CD4-positive, alpha-beta memory T cell (primary cell): ENCODE measurements at regions not wholly inside any gene's neighbourhood (a gene's known extent, or its start where the extent isn't known, plus 50 kb on each side); places are given as distances from the start of the nearest gene placed in this dataset.

Source experiments
- CTCF ChIA-PET: fragments of 350-600 bp; sonication (Branson Sonifier 250); formaldehyde crosslinking; loops from one replicate; lab custom pipeline; 2021; ENCODE audit warnings: inconsistent platforms; ENCODE audit not compliant: partially characterized antibody; lab: Charles Lee
- POLR2A ChIA-PET: fragments of 350-600 bp; sonication (Branson Sonifier 250); formaldehyde crosslinking; loops from one replicate; lab custom pipeline; 2021; ENCODE audit not compliant: partially characterized antibody; lab: Charles Lee
- DNase-seq, 5 donors: peaks; one replicate each; pipeline versions ENCODE4 v3.0.0 to v3.0.0-alpha.2; 2020 to 2022; ENCODE audit warnings: mixed read lengths in 1 of 5
- H3K27ac ChIP-seq: one replicate; pipeline ENCODE4 v1.7.0; 2013; ENCODE audit warnings: low read depth, low read length
- H3K27me3 ChIP-seq: 2 replicates; pipeline ENCODE4 v1.7.0; 2013; ENCODE audit warnings: mild to moderate bottlenecking, low read length, moderate library complexity; ENCODE audit not compliant: insufficient read depth
- H3K36me3 ChIP-seq: 2 replicates; pipeline ENCODE4 v1.7.0; 2013; ENCODE audit warnings: mild to moderate bottlenecking, low read length, moderate library complexity; ENCODE audit not compliant: insufficient read depth
- H3K4me1 ChIP-seq: 2 replicates; pipeline ENCODE4 v1.7.0; 2013; ENCODE audit warnings: mild to moderate bottlenecking, low read length, moderate library complexity; ENCODE audit not compliant: insufficient read depth
- H3K4me3 ChIP-seq, 2 donors: one replicate each; pipeline ENCODE4 v1.7.0; 2013; ENCODE audit warnings: low read length in 2 of 2, mild to moderate bottlenecking in 1 of 2
- H3K9me3 ChIP-seq, 2 donors: one replicate each; pipeline ENCODE4 v1.7.0; 2013; ENCODE audit warnings: low read length in 2 of 2, control low read depth in 1 of 2; ENCODE audit not compliant: control insufficient read depth in 1 of 2
- H3K27ac Mint-ChIP-seq, 7 donors: one replicate each; pipeline ENCODE4 v1.8.0; 2020 to 2021; ENCODE audit warnings: mixed read lengths in 7 of 7, mild to moderate bottlenecking in 6 of 7, inconsistent platforms in 3 of 7, moderate library complexity in 3 of 7
- H3K27me3 Mint-ChIP-seq, 2 donors: one replicate each; pipeline ENCODE4 v1.8.0; 2020 to 2021; ENCODE audit warnings: mixed read lengths in 2 of 2
- H3K36me3 Mint-ChIP-seq, 2 donors: one replicate each; pipeline ENCODE4 v1.8.0; 2020 to 2021; ENCODE audit warnings: mixed read lengths in 2 of 2, inconsistent platforms in 1 of 2, mild to moderate bottlenecking in 1 of 2
- H3K4me1 Mint-ChIP-seq, 4 donors: one replicate each; pipeline ENCODE4 v1.8.0; 2020 to 2021; ENCODE audit warnings: mixed read lengths in 4 of 4, mild to moderate bottlenecking in 1 of 4
- H3K4me3 Mint-ChIP-seq, 8 donors: one replicate each; pipeline ENCODE4 v1.8.0; 2020 to 2021; ENCODE audit warnings: mixed read lengths in 8 of 8, mild to moderate bottlenecking in 7 of 8, moderate library complexity in 6 of 8, inconsistent platforms in 3 of 8
- H3K9me3 Mint-ChIP-seq, 8 donors: one replicate each; pipeline ENCODE4 v1.8.0; 2020 to 2021; ENCODE audit warnings: mixed read lengths in 8 of 8, mild to moderate bottlenecking in 5 of 8, inconsistent platforms in 3 of 8, moderate library complexity in 1 of 8
- intact Hi-C: fragments of 100-400 bp; cut with micrococcal nuclease; formaldehyde crosslinking; loops from one replicate; pipeline ENCODE4 v1.15.1; 2023

DNA sequence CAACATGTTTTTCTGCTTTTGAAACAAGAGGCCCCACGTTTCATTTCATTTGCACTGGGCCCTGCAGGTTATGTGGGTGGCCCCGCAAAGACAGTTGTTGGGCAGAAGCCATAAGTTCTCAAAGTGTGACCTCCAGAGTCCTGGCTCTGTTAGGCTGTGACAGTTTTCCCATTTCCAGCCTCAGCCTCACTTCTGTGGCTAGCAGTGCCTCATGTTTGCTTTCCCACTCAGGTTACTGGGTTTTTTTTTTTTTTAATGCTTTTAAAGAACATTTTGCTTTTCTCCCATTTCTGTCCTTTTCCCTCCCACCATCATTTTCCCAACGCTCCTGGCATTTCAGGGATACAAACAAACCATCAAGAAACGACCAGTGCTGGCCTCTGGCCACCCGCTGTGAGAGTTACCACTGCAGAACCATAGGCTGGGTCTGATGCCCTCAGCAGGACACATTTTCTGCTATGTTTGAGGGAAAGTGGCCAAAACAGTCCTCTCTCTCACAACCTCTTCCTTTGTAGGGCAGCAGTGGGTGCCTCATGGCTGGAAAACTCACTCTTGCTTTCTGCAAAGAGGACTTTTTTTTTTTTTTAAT is 159.0 kb upstream of the MPHOSPH6 start:
- Mint-ChIP-seq H3K9me3 (peaks cover 3 to 12% (median 5%) of the 10 kb centered on the region in 8 donors), H3K4me3 (no peak overlapping the region), H3K27me3 (peaks cover 2 to 9% of the 10 kb centered on the region in 2 donors), H3K27ac (no peak overlapping the region), H3K4me1 (no peaks in the 10 kb centered on the region), H3K36me3 (no peaks in the 10 kb centered on the region)
- Histone ChIP-seq H3K27ac (no peak overlapping the region), H3K4me3 (no peak overlapping the region), H3K9me3 (no peaks in the 10 kb centered on the region), H3K36me3 (no peaks in the 10 kb centered on the region), H3K27me3 (no peaks in the 10 kb centered on the region), H3K4me1 (no peaks in the 10 kb centered on the region)
- intact Hi-C loops, result no loop called here
- ChIA-PET POLR2A (no interaction called here), CTCF (no interaction called here)
- no peak for DNase-seq

DNA sequence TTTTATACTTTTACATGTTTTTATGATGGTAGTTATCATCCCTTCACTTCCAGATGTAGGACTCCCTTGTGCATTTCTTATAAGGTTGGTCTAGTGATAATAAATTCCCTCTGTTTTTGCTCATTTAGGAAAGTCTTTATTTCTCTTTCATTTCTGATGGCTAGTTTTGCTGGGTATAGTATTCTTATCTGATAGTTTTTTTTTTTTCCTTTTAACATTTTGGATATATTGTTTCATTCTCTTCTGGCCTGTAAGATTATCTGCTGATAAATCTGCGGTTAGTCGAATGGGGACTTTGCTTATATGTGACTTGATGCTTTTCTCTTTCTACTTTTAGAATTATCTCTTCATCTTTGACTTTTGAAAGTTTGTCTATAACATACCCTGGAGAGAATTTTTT is 153.1 kb upstream of the MPHOSPH6 start:
- ChIA-PET POLR2A (no interaction called here), CTCF (no interaction called here)
- no peak overlapping the region for H3K27ac ChIP-seq
- H3K4me1 Mint-ChIP-seq, result no peaks in the 10 kb centered on the region
- no peaks in the 10 kb centered on the region for H3K27me3 ChIP-seq
- no peaks in the 10 kb centered on the region for H3K9me3 ChIP-seq
- no peaks in the 10 kb centered on the region for H3K36me3 Mint-ChIP-seq
- H3K27me3 Mint-ChIP-seq, result peaks cover 2 to 6% of the 10 kb centered on the region in 2 donors
- no peak overlapping the region for H3K4me3 ChIP-seq
- no peak for DNase-seq
- no peak overlapping the region for H3K27ac Mint-ChIP-seq
- intact Hi-C loops, result no loop called here
- H3K4me3 Mint-ChIP-seq, result no peak overlapping the region
- H3K36me3 ChIP-seq, result no peaks in the 10 kb centered on the region
- no peaks in the 10 kb centered on the region for H3K4me1 ChIP-seq
- H3K9me3 Mint-ChIP-seq, result peaks cover 5 to 21% (median 13%) of the 10 kb centered on the region in 8 donors

DNA sequence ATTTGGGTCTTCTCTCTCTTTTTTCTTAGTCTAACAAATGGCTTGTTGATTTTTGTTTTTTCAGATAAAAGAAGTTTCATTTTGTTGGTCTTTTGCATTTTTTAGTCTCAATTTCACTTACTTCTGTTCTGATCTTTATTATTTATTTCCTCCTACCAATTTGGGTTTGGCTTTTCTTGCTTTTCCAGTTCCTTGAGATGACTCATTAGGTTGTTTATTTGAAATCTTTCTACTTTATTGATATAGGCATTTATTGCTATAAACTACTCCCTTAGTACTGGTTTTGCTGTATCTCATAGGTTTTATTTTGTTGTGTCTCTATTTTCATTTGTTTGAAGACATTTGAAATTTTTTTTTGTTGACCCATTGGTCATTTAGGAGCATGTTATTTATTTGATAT is 152.2 kb upstream of the MPHOSPH6 start:
- H3K27me3 Mint-ChIP-seq, result peaks cover 0 to 6% of the 10 kb centered on the region in 2 donors
- H3K36me3 ChIP-seq, result no peaks in the 10 kb centered on the region

DNA sequence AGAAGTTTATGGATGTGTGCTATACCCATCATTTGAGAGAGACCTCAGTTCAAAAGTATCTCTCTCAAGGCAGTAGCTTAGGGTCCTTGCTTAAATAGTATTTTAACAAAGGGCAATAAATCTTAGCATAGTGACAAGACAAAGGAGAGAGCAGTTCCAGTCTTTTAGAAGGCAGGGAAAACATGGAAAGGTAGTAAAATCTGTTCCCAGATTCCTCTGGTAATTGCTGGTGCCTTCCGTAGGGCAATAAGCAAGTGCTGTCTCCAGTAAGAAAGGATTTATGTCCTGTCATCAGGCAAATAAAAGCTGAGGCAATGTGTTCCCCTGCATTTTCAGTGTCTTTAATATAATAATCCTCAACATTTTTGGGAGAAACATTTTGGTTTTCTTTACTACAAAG is 149.0 kb upstream of the MPHOSPH6 start:
- CTCF ChIA-PET, result no interaction called here
- DNase-seq, result no peak
- H3K4me1 Mint-ChIP-seq, result no peaks in the 10 kb centered on the region
- no peaks in the 10 kb centered on the region for H3K9me3 ChIP-seq
- H3K27me3 ChIP-seq, result no peaks in the 10 kb centered on the region
- H3K9me3 Mint-ChIP-seq, result peaks cover 2 to 13% (median 8%) of the 10 kb centered on the region in 8 donors
- no peaks in the 10 kb centered on the region for H3K36me3 ChIP-seq
- POLR2A ChIA-PET, result no interaction called here
- H3K36me3 Mint-ChIP-seq, result no peaks in the 10 kb centered on the region
- no peaks in the 10 kb centered on the region for H3K4me1 ChIP-seq
- H3K27me3 Mint-ChIP-seq, result peaks cover 0 to 3% of the 10 kb centered on the region in 2 donors
- no peak overlapping the region for H3K27ac Mint-ChIP-seq
- no peak overlapping the region for H3K4me3 ChIP-seq
- H3K27ac ChIP-seq, result no peak overlapping the region
- intact Hi-C loops, result no loop called here
- H3K4me3 Mint-ChIP-seq, result no peak overlapping the region

More for the DNA sequence above, 152.2 kb upstream of the MPHOSPH6 start:
- no peak for DNase-seq
- CTCF ChIA-PET, result no interaction called here
- no peak overlapping the region for H3K27ac ChIP-seq
- no peak overlapping the region for H3K4me3 ChIP-seq
- no peaks in the 10 kb centered on the region for H3K4me1 Mint-ChIP-seq
- intact Hi-C loops, result no loop called here
- POLR2A ChIA-PET, result no interaction called here
- H3K4me3 Mint-ChIP-seq, result no peak overlapping the region
- H3K27me3 ChIP-seq, result no peaks in the 10 kb centered on the region
- no peaks in the 10 kb centered on the region for H3K36me3 Mint-ChIP-seq
- H3K27ac Mint-ChIP-seq, result no peak overlapping the region
- H3K9me3 Mint-ChIP-seq, result peaks cover 5 to 21% (median 13%) of the 10 kb centered on the region in 8 donors
- no peaks in the 10 kb centered on the region for H3K9me3 ChIP-seq
- H3K4me1 ChIP-seq, result no peaks in the 10 kb centered on the region

DNA sequence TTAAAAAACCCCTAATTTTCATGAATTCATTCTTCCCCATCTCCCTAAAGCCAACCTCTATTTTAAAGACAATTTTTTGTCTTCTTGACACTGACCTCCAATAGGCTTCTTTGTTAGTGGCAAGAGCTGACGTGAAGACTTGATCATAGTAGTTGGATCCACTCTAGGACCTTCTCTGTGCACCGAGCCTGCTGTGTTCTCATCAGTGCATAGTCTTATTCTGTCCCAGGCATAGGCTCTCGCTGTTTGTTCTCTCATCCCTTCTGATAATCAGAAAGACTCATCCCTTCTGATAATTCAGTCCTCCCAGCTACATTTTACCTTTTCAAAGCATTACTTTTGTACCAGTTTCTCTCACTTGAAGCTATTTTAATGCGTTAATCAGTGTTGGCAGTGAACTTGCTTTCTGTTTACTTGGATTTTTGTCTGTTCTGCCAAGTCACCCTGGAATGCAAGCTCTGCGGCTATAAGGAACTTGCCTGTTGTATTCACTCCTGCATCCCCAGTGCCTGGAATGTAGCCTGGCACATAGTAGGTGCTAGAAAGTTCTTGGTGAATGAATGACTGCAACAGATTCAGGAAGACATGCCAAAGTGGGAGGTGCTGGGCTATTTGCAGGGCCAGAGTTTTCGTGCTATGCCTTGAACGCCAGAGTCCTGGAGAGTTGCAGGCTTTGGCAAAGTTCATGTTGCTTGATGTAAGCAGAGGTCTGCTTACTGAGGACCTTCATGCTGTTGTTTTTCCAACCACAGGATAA is 147.6 kb upstream of the MPHOSPH6 start:
- no peak for DNase-seq
- intact Hi-C loops, result no loop called here
- ChIA-PET CTCF (no interaction called here), POLR2A (no interaction called here)
- H3K27ac Mint-ChIP-seq, result no peak overlapping the region
- peaks cover 3% of the 10 kb centered on the region in 2 donors for H3K27me3 Mint-ChIP-seq
- H3K27ac ChIP-seq, result no peak overlapping the region
- H3K4me3 ChIP-seq, result no peak overlapping the region
- H3K36me3 Mint-ChIP-seq, result no peaks in the 10 kb centered on the region
- no peaks in the 10 kb centered on the region for H3K4me1 Mint-ChIP-seq
- peaks cover 0 to 2% (median 0%) of the 10 kb centered on the region in 8 donors for H3K9me3 Mint-ChIP-seq
- no peak overlapping the region for H3K4me3 Mint-ChIP-seq
- H3K4me1 ChIP-seq, result no peaks in the 10 kb centered on the region
- no peaks in the 10 kb centered on the region for H3K27me3 ChIP-seq
- no peaks in the 10 kb centered on the region for H3K9me3 ChIP-seq
- H3K36me3 ChIP-seq, result no peaks in the 10 kb centered on the region

DNA sequence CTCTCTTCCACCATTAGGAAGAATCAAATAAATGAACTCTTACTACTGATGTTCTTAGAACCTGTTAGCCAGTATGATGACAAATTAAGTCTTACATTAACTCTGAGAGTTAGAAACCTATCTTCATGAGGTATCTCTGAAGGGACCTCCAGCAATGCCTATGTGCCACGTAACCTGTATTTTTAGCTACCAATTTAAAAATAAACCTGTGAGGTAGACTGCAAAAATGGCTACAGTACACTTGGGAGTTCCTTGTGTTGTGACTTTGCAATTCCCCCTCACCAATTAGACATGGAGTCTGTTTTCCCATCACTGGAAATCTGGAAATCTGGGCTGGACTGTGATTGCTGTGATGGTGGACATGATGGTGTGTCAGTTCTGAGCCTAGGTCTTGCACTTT is 143.7 kb upstream of the MPHOSPH6 start:
- Histone ChIP-seq H3K4me3 (no peak overlapping the region), H3K27ac (no peak overlapping the region), H3K27me3 (no peaks in the 10 kb centered on the region), H3K36me3 (no peaks in the 10 kb centered on the region), H3K9me3 (no peaks in the 10 kb centered on the region), H3K4me1 (no peaks in the 10 kb centered on the region)
- H3K27ac Mint-ChIP-seq, result no peak overlapping the region
- H3K27me3 Mint-ChIP-seq, result peaks cover 10 to 13% of the 10 kb centered on the region in 2 donors
- no peaks in the 10 kb centered on the region for H3K4me1 Mint-ChIP-seq
- no peak for DNase-seq
- CTCF ChIA-PET, result no interaction called here
- peaks cover 0 to 1% (median 0%) of the 10 kb centered on the region in 8 donors for H3K9me3 Mint-ChIP-seq
- intact Hi-C loops, result no loop called here
- POLR2A ChIA-PET, result no interaction called here
- no peak overlapping the region for H3K4me3 Mint-ChIP-seq
- H3K36me3 Mint-ChIP-seq, result no peaks in the 10 kb centered on the region

DNA sequence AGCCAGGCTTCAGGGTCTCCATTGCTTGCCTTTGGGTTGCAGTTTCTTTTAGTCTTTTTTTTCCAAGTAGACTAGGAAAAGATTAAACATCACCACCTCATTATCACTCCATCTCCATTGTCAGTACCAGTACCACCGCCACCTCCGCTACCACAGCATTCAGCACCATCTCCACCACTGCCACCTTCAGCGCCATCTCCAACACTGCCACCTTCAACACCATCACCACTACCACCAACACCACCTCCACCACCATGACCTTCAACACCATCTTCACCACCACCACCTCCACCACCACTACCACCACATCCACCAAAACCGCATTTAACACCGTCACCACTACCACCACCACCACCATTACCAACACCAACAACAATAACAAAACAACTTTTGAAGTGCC is 141.5 kb upstream of the MPHOSPH6 start:
- no peaks in the 10 kb centered on the region for H3K9me3 ChIP-seq
- CTCF ChIA-PET, result no interaction called here
- no peaks in the 10 kb centered on the region for H3K4me1 Mint-ChIP-seq
- H3K27ac ChIP-seq, result no peak overlapping the region
- no peaks in the 10 kb centered on the region for H3K36me3 ChIP-seq
- H3K27me3 ChIP-seq, result no peaks in the 10 kb centered on the region
- intact Hi-C loops, result no loop called here
- no peaks in the 10 kb centered on the region for H3K36me3 Mint-ChIP-seq
- no peak for DNase-seq
- no peak overlapping the region for H3K4me3 ChIP-seq
- H3K27ac Mint-ChIP-seq, result no peak overlapping the region
- no peak overlapping the region for H3K4me3 Mint-ChIP-seq
- peaks cover 10% of the 10 kb centered on the region in 2 donors for H3K27me3 Mint-ChIP-seq
- no peaks in the 10 kb centered on the region for H3K9me3 Mint-ChIP-seq
- no peaks in the 10 kb centered on the region for H3K4me1 ChIP-seq
- POLR2A ChIA-PET, result no interaction called here
